GM12878 (cell line): ENCODE measurements at regions not wholly inside any gene's neighbourhood (a gene's known extent, or its start where the extent isn't known, plus 50 kb on each side); places are given as distances from the start of the nearest gene placed in this dataset.

ENCODE experiments used
- BRCA1 ChIP-seq: IDR thresholded peaks from 2 replicates; pipeline ENCODE4 v1.6.1; 2011; ENCODE audit warnings: low read depth, low read length, improper control_type of control experiment
- CHD1 ChIP-seq: IDR thresholded peaks from 2 replicates; pipeline ENCODE4 v1.6.1; 2012; ENCODE audit warnings: low read depth, low read length, improper control_type of control experiment
- EZH2 ChIP-seq: IDR thresholded peaks from 2 replicates; pipeline ENCODE4 v1.6.1; 2012; ENCODE audit warnings: low read depth, mild to moderate bottlenecking, control low read depth, inconsistent platforms, low read length, borderline replicate concordance; ENCODE audit not compliant: control insufficient read depth
- PBX3 ChIP-seq: IDR thresholded peaks from 2 replicates; pipeline ENCODE4 v1.6.1; 2011; ENCODE audit warnings: mild to moderate bottlenecking, low read depth, low read length, moderate library complexity; ENCODE audit not compliant: insufficient replicate concordance
- POLR2A ChIP-seq: IDR thresholded peaks from 2 replicates; pipeline ENCODE4 v1.6.1; 2011; ENCODE audit warnings: low read depth, mild to moderate bottlenecking, low read length
- POLR2AphosphoS5 ChIP-seq: IDR thresholded peaks from 2 replicates; pipeline ENCODE4 v1.6.1; 2011; ENCODE audit warnings: mild to moderate bottlenecking, low read length, inconsistent platforms
- POU2F2 ChIP-seq: IDR thresholded peaks from 3 replicates; pipeline ENCODE4 v1.6.1; 2011; ENCODE audit warnings: low read depth, mild to moderate bottlenecking, low read length, borderline replicate concordance
- SUZ12 ChIP-seq: fragments of 200-600 bp; sonication (generic); IDR thresholded peaks from one replicate; pipeline ENCODE4 v1.6.1; 2018; ENCODE audit warnings: antibody characterized with exemption, mild to moderate bottlenecking; ENCODE audit not compliant: unreplicated experiment

GRCh38 chr2:144084114-144084661, 435.7 kb downstream of the ZEB2 start:
- TF ChIP-seq SUZ12 (no peak), POLR2A (no peak), POLR2AphosphoS5 (no peak), BRCA1 (no peak), CHD1 (no peak), EZH2 (no peak), PBX3 (no peak), POU2F2 (no peak)
